HL-60 (cell line): ENCODE measurements at regions not wholly inside any gene's neighbourhood (a gene's known extent, or its start where the extent isn't known, plus 50 kb on each side); places are given as distances from the start of the nearest gene placed in this dataset.

Source experiments
- DNase-seq, 2 experiments: peaks; one replicate each; pipeline ENCODE4 v3.0.0-alpha.2; 2010 to 2020; ENCODE audit warnings: low read depth in 1 of 2, low spot score in 1 of 2
- H3K27ac ChIP-seq: fragments of 250-450 bp; sonication (Bioruptor Pico); replicated peaks from 2 replicates; pipeline ENCODE4 v1.5.1; 2020; ENCODE audit warnings: mild to moderate bottlenecking, moderate library complexity
- H3K27me3 ChIP-seq: fragments of 250-450 bp; sonication (Bioruptor Pico); 2 replicates; pipeline ENCODE4 v1.5.1; 2021; ENCODE audit warnings: mild to moderate bottlenecking, moderate library complexity; ENCODE audit not compliant: insufficient read depth, poor library complexity, severe bottlenecking
- H3K4me3 ChIP-seq: replicated peaks from 2 replicates; pipeline ENCODE4 v1.5.1; 2011; ENCODE audit warnings: mild to moderate bottlenecking, control low read depth, low read length; ENCODE audit not compliant: insufficient read depth
- GABPA ChIP-seq: IDR thresholded peaks from 2 replicates; pipeline ENCODE4 v1.6.1; 2012; ENCODE audit warnings: low read depth
- POLR2AphosphoS5 ChIP-seq: IDR thresholded peaks from 2 replicates; pipeline ENCODE4 v1.6.1; 2012; ENCODE audit warnings: low read depth
- REST ChIP-seq: IDR thresholded peaks from 2 replicates; pipeline ENCODE4 v1.6.1; 2012; ENCODE audit warnings: low read depth; ENCODE audit not compliant: insufficient replicate concordance
- SPI1 ChIP-seq: IDR thresholded peaks from 2 replicates; pipeline ENCODE4 v1.6.1; 2012; ENCODE audit warnings: low read depth, mild to moderate bottlenecking, borderline replicate concordance
- TF ChIP-seq, protein P1 (sequence below): IDR thresholded peaks from one replicate; pipeline ENCODE4 v1.5.1; 2011; ENCODE audit warnings: low read length, control low read depth, inconsistent platforms; ENCODE audit not compliant: insufficient read depth

- no peak for DNase-seq
- no peak for TF ChIP-seq REST
- TF ChIP-seq POLR2AphosphoS5: no peak
- no peak for TF ChIP-seq GABPA
- TF ChIP-seq, protein P1, sequence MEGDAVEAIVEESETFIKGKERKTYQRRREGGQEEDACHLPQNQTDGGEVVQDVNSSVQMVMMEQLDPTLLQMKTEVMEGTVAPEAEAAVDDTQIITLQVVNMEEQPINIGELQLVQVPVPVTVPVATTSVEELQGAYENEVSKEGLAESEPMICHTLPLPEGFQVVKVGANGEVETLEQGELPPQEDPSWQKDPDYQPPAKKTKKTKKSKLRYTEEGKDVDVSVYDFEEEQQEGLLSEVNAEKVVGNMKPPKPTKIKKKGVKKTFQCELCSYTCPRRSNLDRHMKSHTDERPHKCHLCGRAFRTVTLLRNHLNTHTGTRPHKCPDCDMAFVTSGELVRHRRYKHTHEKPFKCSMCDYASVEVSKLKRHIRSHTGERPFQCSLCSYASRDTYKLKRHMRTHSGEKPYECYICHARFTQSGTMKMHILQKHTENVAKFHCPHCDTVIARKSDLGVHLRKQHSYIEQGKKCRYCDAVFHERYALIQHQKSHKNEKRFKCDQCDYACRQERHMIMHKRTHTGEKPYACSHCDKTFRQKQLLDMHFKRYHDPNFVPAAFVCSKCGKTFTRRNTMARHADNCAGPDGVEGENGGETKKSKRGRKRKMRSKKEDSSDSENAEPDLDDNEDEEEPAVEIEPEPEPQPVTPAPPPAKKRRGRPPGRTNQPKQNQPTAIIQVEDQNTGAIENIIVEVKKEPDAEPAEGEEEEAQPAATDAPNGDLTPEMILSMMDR: no peak
- TF ChIP-seq SPI1: no peak
- Histone ChIP-seq H3K4me3 (no peak overlapping the region), H3K27ac (no peak overlapping the region), H3K27me3 (no peaks in the 10 kb centered on the region)
These were observed 571.6 kb downstream of the MATN1 start for GRCh38 chr1:30151826-30152225.

DNA sequence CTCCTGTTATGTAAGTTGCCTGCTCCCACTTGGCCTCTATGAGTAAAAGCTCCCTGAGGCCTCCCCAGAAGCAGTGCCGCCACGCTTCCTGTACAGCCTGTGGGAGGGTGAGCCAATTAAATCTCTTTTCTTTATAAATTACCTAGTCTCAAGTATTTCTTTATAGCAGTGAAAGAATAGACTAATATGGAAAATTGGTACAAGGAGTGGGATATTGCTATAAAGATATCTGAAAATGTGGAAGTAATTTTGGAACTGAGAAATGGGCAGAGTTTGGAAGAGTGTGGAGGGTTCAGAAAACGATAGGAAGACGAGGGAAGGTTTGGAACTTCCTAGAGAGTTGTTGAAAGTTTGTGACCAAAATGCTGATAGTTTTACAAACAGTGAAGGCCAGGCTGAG, 572.3 kb downstream of the MATN1 start:
- DNase-seq: no peak
- no peak for TF ChIP-seq GABPA
- no peak for TF ChIP-seq SPI1
- TF ChIP-seq, protein P1: no peak
- TF ChIP-seq REST: no peak
- TF ChIP-seq POLR2AphosphoS5: no peak
- Histone ChIP-seq H3K27ac (no peak overlapping the region), H3K27me3 (no peaks in the 10 kb centered on the region), H3K4me3 (no peak overlapping the region)

- Histone ChIP-seq H3K4me3 (no peak overlapping the region), H3K27me3 (no peaks in the 10 kb centered on the region), H3K27ac (no peak overlapping the region)
- no peak for DNase-seq
- no peak for TF ChIP-seq SPI1
- TF ChIP-seq GABPA: no peak
- no peak for TF ChIP-seq POLR2AphosphoS5
These were observed 574.2 kb downstream of the MATN1 start for GRCh38 chr1:30149226-30149625.

DNA sequence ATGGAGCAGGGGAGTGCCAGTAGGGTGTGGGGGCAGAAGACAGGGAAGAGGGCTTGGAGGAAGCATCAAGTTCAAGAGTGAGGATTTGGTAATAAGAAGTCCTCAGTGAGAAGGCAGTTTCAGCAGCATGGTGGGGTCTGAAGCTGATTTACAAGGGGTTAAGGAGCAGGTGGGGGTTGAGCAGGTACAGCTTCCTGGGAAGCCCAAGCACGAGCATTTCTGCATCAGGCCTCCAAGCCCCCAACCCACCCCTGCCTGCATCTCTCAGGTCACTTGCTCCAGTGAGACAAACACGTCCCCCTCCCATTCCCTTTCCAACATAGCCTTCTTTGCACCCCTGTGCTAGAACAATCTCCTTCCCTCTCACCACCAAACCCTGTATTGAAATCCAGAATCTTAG, 574.7 kb downstream of the MATN1 start:
- no peak overlapping the region for H3K27ac ChIP-seq
- TF ChIP-seq, protein P1: no peak
- TF ChIP-seq SPI1 (no peak), GABPA (no peak), REST (no peak), POLR2AphosphoS5 (no peak)
- no peak for DNase-seq
- no peak overlapping the region for H3K4me3 ChIP-seq
- H3K27me3 ChIP-seq: no peaks in the 10 kb centered on the region
